HEK293 (cell line): ENCODE measurements at regions not wholly inside any gene's neighbourhood (a gene's known extent, or its start where the extent isn't known, plus 50 kb on each side); places are given as distances from the start of the nearest gene placed in this dataset.

ENCODE experiments used
- CTCF ChIA-PET: fragments of 350-600 bp; formaldehyde crosslinking; extraction: SDS; loops from one replicate; lab custom pipeline; 2021; ENCODE audit warnings: antibody characterized with exemption; lab: Yijun Ruan, JAX
- POLR2A ChIA-PET: fragments of 300-600 bp; formaldehyde crosslinking; extraction: SDS; loops from one replicate; lab custom pipeline; 2020; ENCODE audit warnings: antibody characterized with exemption, inconsistent platforms; lab: Yijun Ruan, JAX
- H3K27ac ChIP-seq: fragments of 200-500 bp; sonication (Bioruptor generic); 2 replicates; pipeline ENCODE4 v1.5.1; 2014; ENCODE audit warnings: low read depth, low read length, control low read depth, inconsistent platforms; ENCODE audit errors: extremely low read depth
- H3K36me3 ChIP-seq, 2 experiments: fragments of 200-500 bp in 1 of 2; sonication (Bioruptor generic) in 1 of 2; 1 replicate in 1 of 2; 2 replicates in 1 of 2; pipeline ENCODE4 v1.5.1; 2014 to 2017; ENCODE audit warnings: inconsistent platforms in 2 of 2, low read length in 2 of 2; ENCODE audit not compliant: control insufficient read depth in 2 of 2, insufficient read depth in 1 of 2
- H3K4me1 ChIP-seq: fragments of 200-500 bp; sonication (Bioruptor generic); 2 replicates; pipeline ENCODE4 v1.5.1; 2014; ENCODE audit warnings: mild to moderate bottlenecking, low read length, inconsistent platforms; ENCODE audit not compliant: control insufficient read depth, insufficient read depth
- H3K4me3 ChIP-seq: 2 replicates; pipeline ENCODE4 v1.5.1; 2011; ENCODE audit warnings: low read depth, mild to moderate bottlenecking, control low read depth, low read length, moderate library complexity
- H3K9me3 ChIP-seq: fragments of 200-500 bp; sonication (Bioruptor generic); 2 replicates; pipeline ENCODE4 v1.5.1; 2014; ENCODE audit warnings: low read depth, low read length, inconsistent platforms; ENCODE audit not compliant: control insufficient read depth, insufficient read depth
- MYNN ChIP-seq: fragments of 450-650 bp; formaldehyde crosslinking; IDR thresholded peaks from 2 replicates; pipeline ENCODE4 v1.5.1; 2016; ENCODE audit warnings: missing biosample characterization, missing genetic modification characterization, borderline replicate concordance
- SETDB1 ChIP-seq: IDR thresholded peaks from one replicate; pipeline ENCODE4 v1.6.1; 2017; ENCODE audit warnings: mild to moderate bottlenecking, low read length, moderate library complexity, mixed read lengths; ENCODE audit not compliant: insufficient read length
- ZNF341 ChIP-seq: fragments of 450-650 bp; formaldehyde crosslinking; IDR thresholded peaks from 2 replicates; pipeline ENCODE4; 2016; ENCODE audit warnings: low read depth, missing biosample characterization, missing genetic modification characterization
- ZNF48 ChIP-seq: fragments of 450-650 bp; formaldehyde crosslinking; IDR thresholded peaks from 2 replicates; pipeline ENCODE4 v1.5.1; 2016; ENCODE audit warnings: missing biosample characterization, missing genetic modification characterization
- ZNF530 ChIP-seq: fragments of 450-650 bp; formaldehyde crosslinking; IDR thresholded peaks from 2 replicates; pipeline ENCODE4 v1.5.1; 2016; ENCODE audit warnings: low read depth, missing biosample characterization, missing genetic modification characterization
- ZNF830 ChIP-seq: fragments of 450-650 bp; IDR thresholded peaks from 2 replicates; pipeline ENCODE4 v1.5.0; 2018; ENCODE audit warnings: missing biosample characterization, missing genetic modification characterization, low read depth, mild to moderate bottlenecking, moderate library complexity
- ZSCAN30 ChIP-seq: fragments of 450-650 bp; IDR thresholded peaks from 2 replicates; pipeline ENCODE4 v1.5.1; 2018; ENCODE audit warnings: missing biosample characterization, mild to moderate bottlenecking, missing genetic modification characterization, moderate library complexity
- TF ChIP-seq, protein P1 (sequence below): fragments of 450-650 bp; formaldehyde crosslinking; IDR thresholded peaks from 2 replicates; pipeline ENCODE4 v1.5.1; 2017; ENCODE audit warnings: missing biosample characterization, mild to moderate bottlenecking, missing genetic modification characterization, moderate library complexity
- TF ChIP-seq, protein P2 (sequence below): fragments of 450-650 bp; formaldehyde crosslinking; IDR thresholded peaks from 2 replicates; pipeline ENCODE4 v1.5.1; 2016; ENCODE audit warnings: missing biosample characterization, missing genetic modification characterization
- TF ChIP-seq, protein P3 (sequence below): fragments of 450-650 bp; formaldehyde crosslinking; IDR thresholded peaks from 2 replicates; pipeline ENCODE4 v1.5.1; 2017; ENCODE audit warnings: missing biosample characterization, missing genetic modification characterization
- TF ChIP-seq, protein P4 (sequence below): fragments of 450-650 bp; formaldehyde crosslinking; IDR thresholded peaks from 2 replicates; pipeline ENCODE4 v1.5.1; 2016; ENCODE audit warnings: missing biosample characterization, missing genetic modification characterization, borderline replicate concordance
- TF ChIP-seq, protein P5 (sequence below): fragments of 450-650 bp; formaldehyde crosslinking; IDR thresholded peaks from 2 replicates; pipeline ENCODE4 v1.5.1; 2016; ENCODE audit warnings: missing biosample characterization, missing genetic modification characterization
- TF ChIP-seq, protein P6 (sequence below): fragments of 450-650 bp; formaldehyde crosslinking; IDR thresholded peaks from 2 replicates; pipeline ENCODE4 v1.5.1; 2017; ENCODE audit warnings: missing biosample characterization, missing genetic modification characterization

DNA sequence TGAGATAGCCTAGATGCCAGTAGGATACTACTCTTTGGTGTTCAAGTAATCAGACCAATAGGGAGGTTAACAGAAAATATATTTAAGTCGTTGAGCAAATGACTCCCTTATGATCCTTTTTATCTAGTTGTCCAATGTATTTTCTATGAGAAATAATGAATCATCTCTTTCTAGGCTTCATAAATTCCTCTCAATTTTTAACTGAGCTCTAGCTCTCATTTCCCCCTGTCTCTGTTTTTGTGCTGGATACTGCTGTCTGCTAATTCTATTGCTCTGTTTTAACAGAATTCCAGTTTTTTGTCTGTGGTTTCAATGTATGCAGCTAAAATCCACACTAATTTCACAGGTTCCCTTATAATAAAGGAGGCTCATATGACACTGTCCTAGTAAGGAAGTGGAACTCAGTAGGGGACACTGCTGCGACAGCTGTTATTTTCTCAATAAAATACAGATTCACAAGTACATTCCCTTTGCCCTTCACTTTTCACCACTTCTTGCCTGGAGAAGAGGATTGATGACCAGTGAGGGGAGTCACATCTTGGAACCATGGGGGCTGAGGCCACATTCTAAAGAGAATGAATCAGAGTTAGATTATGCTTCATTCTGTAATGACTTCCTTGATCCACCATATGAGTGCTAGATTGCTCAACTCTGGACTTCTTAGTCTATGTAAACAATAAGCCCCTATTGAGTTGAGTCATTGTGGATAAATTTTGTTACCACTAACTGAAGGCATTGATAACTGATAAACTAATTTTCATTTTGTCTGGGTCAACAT is 558.7 kb upstream of the KCNMB2 start:
- Histone ChIP-seq H3K9me3 (no peaks in the 10 kb centered on the region), H3K4me1 (no peaks in the 10 kb centered on the region), H3K36me3 (no peaks in the 10 kb centered on the region), H3K27ac (no peak overlapping the region), H3K4me3 (no peak overlapping the region)
- ChIA-PET CTCF (no interaction called here), POLR2A (no interaction called here)
- TF ChIP-seq ZNF830 (tag by site-specific recombination) (no peak), ZNF530 (tag by site-specific recombination) (no peak), MYNN (tag by site-specific recombination) (no peak), ZNF48 (tag by site-specific recombination) (no peak), SETDB1 (no peak)
- TF ChIP-seq, protein P1, sequence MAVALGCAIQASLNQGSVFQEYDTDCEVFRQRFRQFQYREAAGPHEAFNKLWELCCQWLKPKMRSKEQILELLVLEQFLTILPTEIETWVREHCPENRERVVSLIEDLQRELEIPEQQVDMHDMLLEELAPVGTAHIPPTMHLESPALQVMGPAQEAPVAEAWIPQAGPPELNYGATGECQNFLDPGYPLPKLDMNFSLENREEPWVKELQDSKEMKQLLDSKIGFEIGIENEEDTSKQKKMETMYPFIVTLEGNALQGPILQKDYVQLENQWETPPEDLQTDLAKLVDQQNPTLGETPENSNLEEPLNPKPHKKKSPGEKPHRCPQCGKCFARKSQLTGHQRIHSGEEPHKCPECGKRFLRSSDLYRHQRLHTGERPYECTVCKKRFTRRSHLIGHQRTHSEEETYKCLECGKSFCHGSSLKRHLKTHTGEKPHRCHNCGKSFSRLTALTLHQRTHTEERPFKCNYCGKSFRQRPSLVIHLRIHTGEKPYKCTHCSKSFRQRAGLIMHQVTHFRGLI (tag by site-specific recombination) = no peak
- TF ChIP-seq, protein P2, sequence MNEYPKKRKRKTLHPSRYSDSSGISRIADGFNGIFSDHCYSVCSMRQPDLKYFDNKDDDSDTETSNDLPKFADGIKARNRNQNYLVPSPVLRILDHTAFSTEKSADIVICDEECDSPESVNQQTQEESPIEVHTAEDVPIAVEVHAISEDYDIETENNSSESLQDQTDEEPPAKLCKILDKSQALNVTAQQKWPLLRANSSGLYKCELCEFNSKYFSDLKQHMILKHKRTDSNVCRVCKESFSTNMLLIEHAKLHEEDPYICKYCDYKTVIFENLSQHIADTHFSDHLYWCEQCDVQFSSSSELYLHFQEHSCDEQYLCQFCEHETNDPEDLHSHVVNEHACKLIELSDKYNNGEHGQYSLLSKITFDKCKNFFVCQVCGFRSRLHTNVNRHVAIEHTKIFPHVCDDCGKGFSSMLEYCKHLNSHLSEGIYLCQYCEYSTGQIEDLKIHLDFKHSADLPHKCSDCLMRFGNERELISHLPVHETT (tag by site-specific recombination) = no peak
- TF ChIP-seq, protein P3, sequence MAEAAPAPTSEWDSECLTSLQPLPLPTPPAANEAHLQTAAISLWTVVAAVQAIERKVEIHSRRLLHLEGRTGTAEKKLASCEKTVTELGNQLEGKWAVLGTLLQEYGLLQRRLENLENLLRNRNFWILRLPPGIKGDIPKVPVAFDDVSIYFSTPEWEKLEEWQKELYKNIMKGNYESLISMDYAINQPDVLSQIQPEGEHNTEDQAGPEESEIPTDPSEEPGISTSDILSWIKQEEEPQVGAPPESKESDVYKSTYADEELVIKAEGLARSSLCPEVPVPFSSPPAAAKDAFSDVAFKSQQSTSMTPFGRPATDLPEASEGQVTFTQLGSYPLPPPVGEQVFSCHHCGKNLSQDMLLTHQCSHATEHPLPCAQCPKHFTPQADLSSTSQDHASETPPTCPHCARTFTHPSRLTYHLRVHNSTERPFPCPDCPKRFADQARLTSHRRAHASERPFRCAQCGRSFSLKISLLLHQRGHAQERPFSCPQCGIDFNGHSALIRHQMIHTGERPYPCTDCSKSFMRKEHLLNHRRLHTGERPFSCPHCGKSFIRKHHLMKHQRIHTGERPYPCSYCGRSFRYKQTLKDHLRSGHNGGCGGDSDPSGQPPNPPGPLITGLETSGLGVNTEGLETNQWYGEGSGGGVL = no peak

DNA sequence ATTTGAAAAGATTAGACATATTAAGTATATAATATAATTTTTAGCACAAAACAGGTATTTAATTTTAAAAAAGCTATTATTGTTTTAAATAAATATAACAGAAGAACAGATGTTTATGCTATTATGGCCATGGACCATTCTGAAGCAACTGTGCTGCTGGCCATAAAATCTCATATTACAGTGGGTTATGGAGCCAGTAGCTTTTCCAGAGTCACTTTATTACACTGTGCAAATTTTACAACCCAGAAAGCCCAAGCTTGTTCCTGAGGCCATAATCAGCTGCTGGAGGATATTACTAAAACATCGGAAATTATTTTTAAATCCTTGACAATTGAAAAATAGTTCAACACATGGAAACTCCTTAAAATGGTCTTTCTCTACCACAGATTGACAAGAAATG is 557.3 kb upstream of the KCNMB2 start:
- ChIA-PET POLR2A (no interaction called here), CTCF (no interaction called here)
- H3K4me3 ChIP-seq = no peak overlapping the region
- H3K4me1 ChIP-seq = no peaks in the 10 kb centered on the region
- TF ChIP-seq, protein P4, sequence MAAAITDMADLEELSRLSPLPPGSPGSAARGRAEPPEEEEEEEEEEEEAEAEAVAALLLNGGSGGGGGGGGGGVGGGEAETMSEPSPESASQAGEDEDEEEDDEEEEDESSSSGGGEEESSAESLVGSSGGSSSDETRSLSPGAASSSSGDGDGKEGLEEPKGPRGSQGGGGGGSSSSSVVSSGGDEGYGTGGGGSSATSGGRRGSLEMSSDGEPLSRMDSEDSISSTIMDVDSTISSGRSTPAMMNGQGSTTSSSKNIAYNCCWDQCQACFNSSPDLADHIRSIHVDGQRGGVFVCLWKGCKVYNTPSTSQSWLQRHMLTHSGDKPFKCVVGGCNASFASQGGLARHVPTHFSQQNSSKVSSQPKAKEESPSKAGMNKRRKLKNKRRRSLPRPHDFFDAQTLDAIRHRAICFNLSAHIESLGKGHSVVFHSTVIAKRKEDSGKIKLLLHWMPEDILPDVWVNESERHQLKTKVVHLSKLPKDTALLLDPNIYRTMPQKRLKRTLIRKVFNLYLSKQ (tag by site-specific recombination) = no peak
- no peak for TF ChIP-seq ZNF341 (tag by site-specific recombination)
- TF ChIP-seq, protein P5, sequence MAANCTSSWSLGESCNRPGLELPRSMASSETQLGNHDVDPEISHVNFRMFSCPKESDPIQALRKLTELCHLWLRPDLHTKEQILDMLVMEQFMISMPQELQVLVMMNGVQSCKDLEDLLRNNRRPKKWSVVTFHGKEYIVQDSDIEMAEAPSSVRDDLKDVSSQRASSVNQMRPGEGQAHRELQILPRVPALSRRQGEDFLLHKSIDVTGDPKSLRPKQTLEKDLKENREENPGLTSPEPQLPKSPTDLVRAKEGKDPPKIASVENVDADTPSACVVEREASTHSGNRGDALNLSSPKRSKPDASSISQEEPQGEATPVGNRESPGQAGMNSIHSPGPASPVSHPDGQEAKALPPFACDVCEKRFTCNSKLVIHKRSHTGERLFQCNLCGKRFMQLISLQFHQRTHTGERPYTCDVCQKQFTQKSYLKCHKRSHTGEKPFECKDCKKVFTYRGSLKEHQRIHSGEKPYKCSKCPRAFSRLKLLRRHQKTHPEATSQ (tag by site-specific recombination) = no peak
- 0 out of 2 replicates have a peak, but pooled peaks have one; percentile 28 for TF ChIP-seq ZSCAN30 (tag by site-specific recombination)
- TF ChIP-seq, protein P6, sequence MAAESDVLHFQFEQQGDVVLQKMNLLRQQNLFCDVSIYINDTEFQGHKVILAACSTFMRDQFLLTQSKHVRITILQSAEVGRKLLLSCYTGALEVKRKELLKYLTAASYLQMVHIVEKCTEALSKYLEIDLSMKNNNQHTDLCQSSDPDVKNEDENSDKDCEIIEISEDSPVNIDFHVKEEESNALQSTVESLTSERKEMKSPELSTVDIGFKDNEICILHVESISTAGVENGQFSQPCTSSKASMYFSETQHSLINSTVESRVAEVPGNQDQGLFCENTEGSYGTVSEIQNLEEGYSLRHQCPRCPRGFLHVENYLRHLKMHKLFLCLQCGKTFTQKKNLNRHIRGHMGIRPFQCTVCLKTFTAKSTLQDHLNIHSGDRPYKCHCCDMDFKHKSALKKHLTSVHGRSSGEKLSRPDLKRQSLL (tag by site-specific recombination) = peak; percentile 70; the same call in 1 of the 2 replicates
- no peaks in the 10 kb centered on the region for H3K9me3 ChIP-seq
- no peak overlapping the region for H3K27ac ChIP-seq
- no peaks in the 10 kb centered on the region for H3K36me3 ChIP-seq
